Activated CD4-positive, alpha-beta memory T cell treated with anti-CD3 and anti-CD28 coated beads for 36 hours (primary cell): ENCODE measurements at regions not wholly inside any gene's neighbourhood (a gene's known extent, or its start where the extent isn't known, plus 50 kb on each side); places are given as distances from the start of the nearest gene placed in this dataset.

Source experiments
- CTCF ChIA-PET: fragments of 350-600 bp; sonication (Branson Sonifier 250); formaldehyde crosslinking; loops from one replicate; lab custom pipeline; 2021; ENCODE audit warnings: antibody characterized with exemption, inconsistent platforms; lab: Charles Lee
- POLR2A ChIA-PET: fragments of 350-600 bp; sonication (Branson Sonifier 250); formaldehyde crosslinking; loops from one replicate; lab custom pipeline; 2021; ENCODE audit warnings: antibody characterized with exemption; lab: Charles Lee
- DNase-seq: peaks from one replicate; pipeline ENCODE4 v3.0.0-alpha.2; 2020
- H3K27ac Mint-ChIP-seq: one replicate; pipeline ENCODE4 v1.8.0; 2021; ENCODE audit warnings: mixed read lengths
- H3K27me3 Mint-ChIP-seq: one replicate; pipeline ENCODE4 v1.8.0; 2021; ENCODE audit warnings: mixed read lengths
- H3K36me3 Mint-ChIP-seq: one replicate; pipeline ENCODE4 v1.8.0; 2021; ENCODE audit warnings: mixed read lengths
- H3K4me1 Mint-ChIP-seq: one replicate; pipeline ENCODE4 v1.8.0; 2021; ENCODE audit warnings: low read depth, mixed read lengths
- H3K4me3 Mint-ChIP-seq: one replicate; pipeline ENCODE4 v1.8.0; 2021; ENCODE audit warnings: mild to moderate bottlenecking, mixed read lengths
- H3K9me3 Mint-ChIP-seq: one replicate; pipeline ENCODE4 v1.8.0; 2021; ENCODE audit warnings: mixed read lengths
- intact Hi-C: fragments of 100-400 bp; cut with micrococcal nuclease; formaldehyde crosslinking; loops from one replicate; pipeline ENCODE4 v1.15.1; 2023

DNA sequence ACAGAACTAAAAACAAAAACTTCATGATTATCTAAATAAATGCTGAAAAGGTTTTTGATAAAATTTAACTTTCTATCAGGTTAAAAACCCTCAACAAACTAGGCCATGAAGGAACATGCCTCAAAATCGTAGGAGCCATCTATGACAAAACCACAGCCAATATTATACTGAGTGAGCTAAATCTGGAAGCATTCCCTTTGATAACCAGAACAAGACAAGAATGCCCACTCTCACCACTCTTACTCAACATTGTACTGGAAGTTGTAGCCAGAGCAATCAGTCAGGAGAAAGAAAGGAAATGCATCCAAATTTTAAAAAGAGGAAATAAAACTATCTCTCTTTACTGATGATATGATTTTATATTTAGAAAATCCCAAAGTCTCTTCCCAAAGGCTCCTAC, 228.7 kb downstream of the CHRM2 start:
- intact Hi-C loops: no loop called here
- no peak for DNase-seq
- Mint-ChIP-seq H3K4me1 (no peaks in the 10 kb centered on the region), H3K27me3 (no peaks in the 10 kb centered on the region), H3K36me3 (no peaks in the 10 kb centered on the region), H3K9me3 (peaks cover 22% of the 10 kb centered on the region), H3K4me3 (no peak overlapping the region), H3K27ac (no peak overlapping the region)
- ChIA-PET CTCF (no interaction called here), POLR2A (no interaction called here)

DNA sequence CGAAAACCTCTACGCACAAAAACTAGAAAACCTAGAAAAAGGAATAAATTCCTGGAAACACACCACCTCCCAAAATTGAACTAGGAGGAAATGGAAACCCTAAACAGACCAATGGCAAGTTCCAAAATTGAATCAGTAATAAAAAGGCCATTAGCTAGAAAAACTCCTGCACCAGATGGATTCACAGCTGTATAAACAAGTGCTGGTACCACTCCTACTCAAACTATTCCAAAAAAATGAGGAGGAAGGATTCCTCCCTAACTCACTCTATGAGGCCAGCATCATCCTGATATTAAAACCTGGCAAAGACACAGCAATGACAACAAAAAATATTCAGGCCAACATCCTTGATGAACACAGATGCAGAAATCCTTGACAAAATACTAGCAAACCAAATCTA, 228.2 kb downstream of the CHRM2 start:
- CTCF ChIA-PET: no interaction called here
- Mint-ChIP-seq H3K4me3 (no peak overlapping the region), H3K9me3 (peaks cover 20% of the 10 kb centered on the region), H3K4me1 (no peaks in the 10 kb centered on the region), H3K27ac (no peak overlapping the region), H3K36me3 (no peaks in the 10 kb centered on the region), H3K27me3 (no peaks in the 10 kb centered on the region)
- no peak for DNase-seq
- POLR2A ChIA-PET: no interaction called here
- intact Hi-C loops: no loop called here

DNA sequence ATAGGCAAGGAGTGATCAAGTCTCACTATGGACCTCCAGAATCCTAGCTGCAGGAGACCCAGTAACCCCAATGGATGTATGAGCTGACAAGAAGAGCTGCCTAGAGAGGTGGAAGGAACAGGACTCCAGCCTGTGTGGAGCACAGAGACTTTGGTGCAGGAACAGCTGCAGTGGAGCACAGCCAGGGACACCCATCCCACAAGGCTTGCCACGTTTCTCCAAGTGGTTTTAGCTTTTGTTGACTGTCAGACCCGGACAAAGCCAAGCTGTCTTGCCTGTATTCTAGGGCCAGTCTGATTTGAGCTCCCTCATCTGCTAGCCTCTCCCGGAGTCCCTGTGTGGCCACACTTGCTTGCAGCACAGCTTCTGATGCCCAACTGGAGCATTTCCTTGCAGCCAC, 224.7 kb downstream of the CHRM2 start:
- Mint-ChIP-seq H3K36me3 (no peaks in the 10 kb centered on the region), H3K27ac (no peak overlapping the region), H3K4me3 (no peak overlapping the region), H3K4me1 (no peaks in the 10 kb centered on the region), H3K9me3 (peaks cover 18% of the 10 kb centered on the region), H3K27me3 (no peaks in the 10 kb centered on the region)
- no peak for DNase-seq
- ChIA-PET CTCF (no interaction called here), POLR2A (no interaction called here)
- intact Hi-C loops: no loop called here

DNA sequence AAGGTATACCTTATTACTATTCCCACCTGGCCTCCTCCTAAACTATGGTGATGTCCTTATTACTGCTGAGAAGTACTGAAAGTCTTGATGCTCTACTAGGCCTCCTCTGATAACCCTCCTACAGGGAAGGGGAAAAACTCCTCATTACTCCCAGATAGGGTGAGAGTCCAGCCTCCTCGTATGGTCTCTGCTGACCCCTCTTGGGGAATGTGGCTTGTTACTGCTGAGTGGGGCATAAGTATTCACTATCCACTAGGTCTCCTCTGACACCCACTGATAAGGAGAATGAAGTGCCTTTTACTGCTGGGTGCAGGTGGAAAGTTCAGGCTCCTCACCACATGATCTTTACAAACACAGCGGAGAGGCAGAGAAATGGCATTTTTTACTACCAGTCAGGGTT, 222.9 kb downstream of the CHRM2 start:
- no peak overlapping the region for H3K4me3 Mint-ChIP-seq

DNA sequence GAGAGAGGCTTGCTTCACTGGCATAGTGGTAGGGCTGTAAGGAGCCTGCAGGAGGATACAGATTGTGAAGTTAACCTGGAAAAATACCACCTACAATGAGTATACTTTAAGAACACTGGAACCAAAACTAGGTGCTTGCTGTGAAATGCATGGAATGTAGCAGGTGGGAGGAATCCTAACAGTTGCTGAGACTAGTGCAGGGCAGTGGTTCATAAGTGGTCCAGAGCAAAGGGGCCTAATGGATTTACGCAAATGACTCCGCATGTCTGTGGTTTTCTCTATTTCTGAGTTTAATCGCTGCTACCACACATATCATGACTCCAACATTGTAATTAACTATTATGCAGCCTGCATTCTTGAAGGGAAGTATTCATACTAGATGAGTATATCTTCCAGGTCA, 218.4 kb downstream of the CHRM2 start:
- Mint-ChIP-seq H3K36me3 (no peaks in the 10 kb centered on the region), H3K4me3 (no peak overlapping the region), H3K9me3 (peaks cover 5% of the 10 kb centered on the region), H3K27me3 (no peaks in the 10 kb centered on the region), H3K4me1 (no peaks in the 10 kb centered on the region), H3K27ac (no peak overlapping the region)
- intact Hi-C loops: no loop called here
- DNase-seq: no peak
- ChIA-PET CTCF (no interaction called here), POLR2A (no interaction called here)

More for the DNA sequence above, 222.9 kb downstream of the CHRM2 start:
- CTCF ChIA-PET: no interaction called here
- H3K27ac Mint-ChIP-seq: no peak overlapping the region
- intact Hi-C loops: no loop called here
- no peaks in the 10 kb centered on the region for H3K4me1 Mint-ChIP-seq
- no peaks in the 10 kb centered on the region for H3K27me3 Mint-ChIP-seq
- peaks cover 15% of the 10 kb centered on the region for H3K9me3 Mint-ChIP-seq
- no peaks in the 10 kb centered on the region for H3K36me3 Mint-ChIP-seq
- POLR2A ChIA-PET: no interaction called here
- no peak for DNase-seq

DNA sequence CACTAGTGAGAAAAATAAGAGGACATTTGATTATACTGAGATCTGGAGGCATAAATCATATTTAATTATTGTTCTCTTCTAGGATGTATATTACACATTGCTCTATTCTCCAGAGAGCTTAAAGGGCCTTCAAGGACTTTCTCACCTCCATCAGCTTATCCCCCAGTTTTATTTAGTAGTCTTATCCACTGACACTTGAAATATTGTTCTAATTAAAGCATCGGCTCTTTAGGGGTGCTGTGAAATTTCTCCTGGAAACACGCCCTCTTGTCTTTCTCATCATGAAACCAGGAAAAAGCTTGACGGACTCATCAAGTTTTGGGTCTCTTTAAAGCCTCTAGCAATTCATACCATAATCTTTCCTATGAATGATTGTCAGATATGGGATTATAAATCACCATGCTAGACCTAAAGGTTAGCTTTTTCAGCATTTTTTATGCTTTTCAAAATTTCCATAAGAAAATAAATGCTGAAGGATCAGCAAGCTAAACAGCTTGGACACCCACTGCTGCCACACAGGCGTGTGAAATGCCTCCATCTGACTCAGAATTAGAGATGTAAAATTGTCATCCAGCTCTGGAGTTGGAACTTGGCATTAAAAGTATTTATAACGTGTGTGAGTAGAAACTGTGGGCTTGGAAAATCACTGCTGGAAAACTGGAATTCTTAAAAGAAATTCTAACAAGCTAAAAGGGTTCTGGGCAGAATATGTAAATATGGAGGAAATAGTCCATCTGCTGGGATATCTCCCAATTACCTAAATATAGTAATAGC, 216.3 kb downstream of the CHRM2 start:
- Mint-ChIP-seq H3K9me3 (peaks cover 12% of the 10 kb centered on the region), H3K4me1 (no peaks in the 10 kb centered on the region), H3K27me3 (no peaks in the 10 kb centered on the region), H3K27ac (no peak overlapping the region), H3K36me3 (no peaks in the 10 kb centered on the region), H3K4me3 (no peak overlapping the region)
- ChIA-PET POLR2A (no interaction called here), CTCF (no interaction called here)
- no peak for DNase-seq
- intact Hi-C loops: no loop called here

GRCh38 chr7:137082391-137082790, 213.9 kb downstream of the CHRM2 start:
- intact Hi-C loops: no loop called here
- CTCF ChIA-PET: no interaction called here
- peaks cover 17% of the 10 kb centered on the region for H3K9me3 Mint-ChIP-seq
- no peaks in the 10 kb centered on the region for H3K36me3 Mint-ChIP-seq
- no peak overlapping the region for H3K27ac Mint-ChIP-seq
- no peak for DNase-seq
- H3K27me3 Mint-ChIP-seq: no peaks in the 10 kb centered on the region
- no peaks in the 10 kb centered on the region for H3K4me1 Mint-ChIP-seq
- POLR2A ChIA-PET: no interaction called here
- no peak overlapping the region for H3K4me3 Mint-ChIP-seq

DNA sequence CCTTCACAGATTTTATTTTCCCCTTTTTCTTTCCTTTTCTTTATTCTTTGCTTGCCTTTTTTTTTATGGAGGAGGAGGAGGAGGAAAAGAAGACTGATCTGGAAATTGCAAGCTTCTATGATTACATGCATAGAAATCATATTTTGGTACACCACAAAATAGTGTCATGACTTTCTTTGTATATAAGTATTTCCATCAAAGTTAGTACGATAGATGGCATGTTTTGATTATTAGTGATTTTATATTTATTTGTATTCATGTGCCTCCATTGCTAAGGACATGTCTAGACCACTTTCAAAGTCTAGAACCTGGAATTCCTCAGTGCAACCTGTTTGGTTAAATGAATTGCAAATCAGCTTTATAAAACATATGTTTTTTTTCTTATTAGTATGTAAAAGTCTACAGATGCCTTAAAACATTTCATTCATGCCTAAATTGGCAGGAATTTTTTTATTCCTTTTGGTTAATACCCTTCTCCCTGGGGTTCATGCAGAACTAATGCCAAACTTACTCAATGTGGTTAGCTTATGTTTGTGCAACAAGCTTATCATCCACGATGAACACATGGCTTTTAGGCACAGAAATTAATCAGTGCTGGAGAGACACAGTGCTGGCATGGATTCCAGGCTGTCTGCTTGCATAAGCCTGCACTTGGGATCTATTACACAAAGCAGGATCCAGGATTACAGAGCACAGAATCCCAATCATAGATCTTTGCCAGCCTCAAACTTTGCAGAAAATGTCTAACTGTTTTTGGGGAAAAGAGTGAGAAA, 213.1 kb downstream of the CHRM2 start:
- Mint-ChIP-seq H3K27ac (no peak overlapping the region), H3K4me3 (no peak overlapping the region), H3K9me3 (peaks cover 13% of the 10 kb centered on the region), H3K36me3 (no peaks in the 10 kb centered on the region), H3K27me3 (no peaks in the 10 kb centered on the region), H3K4me1 (no peaks in the 10 kb centered on the region)
- DNase-seq: no peak
- intact Hi-C loops: no loop called here
- ChIA-PET POLR2A (no interaction called here), CTCF (no interaction called here)

GRCh38 chr7:137080516-137081203, 212.2 kb downstream of the CHRM2 start:
- Mint-ChIP-seq H3K4me3 (no peak overlapping the region), H3K9me3 (peaks cover 13% of the 10 kb centered on the region), H3K27me3 (no peaks in the 10 kb centered on the region), H3K36me3 (no peaks in the 10 kb centered on the region), H3K27ac (no peak overlapping the region), H3K4me1 (no peaks in the 10 kb centered on the region)
- intact Hi-C loops: no loop called here
- ChIA-PET POLR2A (no interaction called here), CTCF (no interaction called here)
- no peak for DNase-seq

- Mint-ChIP-seq H3K4me1 (no peaks in the 10 kb centered on the region), H3K4me3 (no peak overlapping the region), H3K9me3 (peaks cover 16% of the 10 kb centered on the region), H3K36me3 (no peaks in the 10 kb centered on the region), H3K27ac (no peak overlapping the region), H3K27me3 (no peaks in the 10 kb centered on the region)
- CTCF ChIA-PET: no interaction called here
- no peak for DNase-seq
- POLR2A ChIA-PET: no interaction called here
- intact Hi-C loops: no loop called here
Observed at GRCh38 chr7:137078781-137079180, 210.3 kb downstream of the CHRM2 start.

GRCh38 chr7:137074391-137075030, 206.1 kb downstream of the CHRM2 start:
- H3K4me1 Mint-ChIP-seq: no peaks in the 10 kb centered on the region
- H3K27me3 Mint-ChIP-seq: no peaks in the 10 kb centered on the region
- DNase-seq: no peak
- ChIA-PET CTCF (no interaction called here), POLR2A (no interaction called here)
- peaks cover 16% of the 10 kb centered on the region for H3K9me3 Mint-ChIP-seq
- H3K27ac Mint-ChIP-seq: no peak overlapping the region
- no peaks in the 10 kb centered on the region for H3K36me3 Mint-ChIP-seq
- intact Hi-C loops: no loop called here
- no peak overlapping the region for H3K4me3 Mint-ChIP-seq

- H3K36me3 Mint-ChIP-seq: no peaks in the 10 kb centered on the region
- intact Hi-C loops: no loop called here
- H3K4me3 Mint-ChIP-seq: no peak overlapping the region
- H3K27ac Mint-ChIP-seq: no peak overlapping the region
- H3K27me3 Mint-ChIP-seq: no peaks in the 10 kb centered on the region
- DNase-seq: no peak
- ChIA-PET POLR2A (no interaction called here), CTCF (no interaction called here)
- no peaks in the 10 kb centered on the region for H3K4me1 Mint-ChIP-seq
- H3K9me3 Mint-ChIP-seq: peaks cover 13% of the 10 kb centered on the region
Observed at GRCh38 chr7:137073571-137074325, 205.3 kb downstream of the CHRM2 start.
